Left lung (tissue), 4 donors: ENCODE measurements at regions not wholly inside any gene's neighbourhood (a gene's known extent, or its start where the extent isn't known, plus 50 kb on each side); places are given as distances from the start of the nearest gene placed in this dataset.

Source experiments
- ATAC-seq: fragments of 200-7000 bp; cut with Tn5 transposase; one replicate; pipeline ENCODE4 v1.9.1; 2020; ENCODE audit warnings: moderate library complexity
- DNase-seq, 4 donors: peaks; one replicate each; pipeline ENCODE4 v3.0.0-alpha.2; 2013 to 2020
- H3K27ac ChIP-seq, 2 donors: fragments of 200-600 bp; sonication (generic) in 1 of 2; one replicate each; pipeline versions ENCODE4 v1.5.0 to v1.8.0; 2020 to 2021
- H3K27me3 ChIP-seq, 2 donors: fragments of 200-600 bp; sonication (generic) in 1 of 2; one replicate each; pipeline versions ENCODE4 v1.5.0 to v1.8.0; 2020 to 2021
- H3K36me3 ChIP-seq, 2 donors: fragments of 200-600 bp; sonication (generic) in 1 of 2; one replicate each; pipeline versions ENCODE4 v1.5.0 to v1.8.0; 2020 to 2021
- H3K4me1 ChIP-seq, 2 donors: fragments of 200-600 bp; one replicate each; pipeline ENCODE4 v1.8.0; 2021
- H3K4me3 ChIP-seq, 2 donors: fragments of 200-600 bp; sonication (generic) in 1 of 2; one replicate each; pipeline versions ENCODE4 v1.5.0 to v1.8.0; 2020 to 2021; ENCODE audit warnings: mild to moderate bottlenecking in 1 of 2
- H3K9me3 ChIP-seq, 2 donors: fragments of 200-600 bp; sonication (generic) in 1 of 2; one replicate each; pipeline versions ENCODE4 v1.5.0 to v1.8.0; 2020 to 2021
- CTCF ChIP-seq, 2 donors: fragments of 200-600 bp; sonication (generic) in 1 of 2; IDR thresholded peaks; one replicate each; pipeline versions ENCODE4 v1.5.0 to v1.8.0; 2021; ENCODE audit warnings: antibody characterized with exemption in 2 of 2
- intact Hi-C, 2 donors: fragments of 100-400 bp; cut with DNase I; formaldehyde crosslinking; loops; one replicate each; pipeline versions ENCODE4 v1.11.2 to v1.14.2; 2022
- donor health status: DM: no; HTN: yes; CAD: no.
- donor health status: DM: no; HTN: no; CAD: no.

- H3K27me3 ChIP-seq, result no peaks in the 10 kb centered on the region
- no peaks in the 10 kb centered on the region for H3K4me1 ChIP-seq
- no peak for ATAC-seq
- intact Hi-C loops, result no loop called here
- H3K9me3 ChIP-seq, result no peaks in the 10 kb centered on the region
- H3K36me3 ChIP-seq, result no peaks in the 10 kb centered on the region
- no peak overlapping the region for H3K27ac ChIP-seq
- DNase-seq, result no peak
- no peak for TF ChIP-seq CTCF (IDR thresholded peaks at IDR 0.05)
- H3K4me3 ChIP-seq, result no peak overlapping the region
Observed at GRCh38 chr4:144371485-144371884, 231.0 kb upstream of the GYPA start.

GRCh38 chr4:144374065-144374464 is 233.5 kb upstream of the GYPA start:
- Histone ChIP-seq H3K27ac (no peak overlapping the region), H3K27me3 (no peaks in the 10 kb centered on the region), H3K9me3 (no peaks in the 10 kb centered on the region), H3K4me1 (no peaks in the 10 kb centered on the region), H3K4me3 (no peak overlapping the region), H3K36me3 (no peaks in the 10 kb centered on the region)
- DNase-seq, result no peak
- peak; percentile 69 for ATAC-seq
- intact Hi-C loops, result no loop called here
- TF ChIP-seq CTCF (IDR thresholded peaks at IDR 0.05), result no peak

- H3K27me3 ChIP-seq, result no peaks in the 10 kb centered on the region
- no peak overlapping the region for H3K27ac ChIP-seq
- no peak for TF ChIP-seq CTCF (IDR thresholded peaks at IDR 0.05)
- ATAC-seq, result no peak
- no peaks in the 10 kb centered on the region for H3K9me3 ChIP-seq
- no peak for DNase-seq
- no peaks in the 10 kb centered on the region for H3K36me3 ChIP-seq
- no peak overlapping the region for H3K4me3 ChIP-seq
- no peaks in the 10 kb centered on the region for H3K4me1 ChIP-seq
- intact Hi-C loops, result no loop called here
Observed at GRCh38 chr4:144376866-144377265, 236.3 kb upstream of the GYPA start.

- Histone ChIP-seq H3K27ac (no peak overlapping the region), H3K4me1 (no peaks in the 10 kb centered on the region), H3K36me3 (no peaks in the 10 kb centered on the region), H3K27me3 (no peaks in the 10 kb centered on the region), H3K4me3 (no peak overlapping the region), H3K9me3 (peaks cover 0 to 22% of the 10 kb centered on the region in 2 donors)
- intact Hi-C loops, result no loop called here
- DNase-seq (no peak), ATAC-seq (no peak)
- no peak for TF ChIP-seq CTCF (IDR thresholded peaks at IDR 0.05)
Observed at GRCh38 chr4:144384408-144384807, 243.9 kb upstream of the GYPA start.

GRCh38 chr4:144399927-144400326 is 246.0 kb upstream of the HHIP start:
- ATAC-seq, result peak; percentile 33
- no peak overlapping the region for H3K27ac ChIP-seq
- intact Hi-C loops, result no loop called here

More at GRCh38 chr4:144399927-144400326, 246.0 kb upstream of the HHIP start:
- Histone ChIP-seq H3K36me3 (no peaks in the 10 kb centered on the region), H3K4me1 (no peaks in the 10 kb centered on the region), H3K9me3 (peaks cover 0 to 20% of the 10 kb centered on the region in 2 donors), H3K4me3 (no peak overlapping the region), H3K27me3 (no peaks in the 10 kb centered on the region)
- TF ChIP-seq CTCF (IDR thresholded peaks at IDR 0.05), result no peak
- no peak for DNase-seq
